CD4-positive, alpha-beta T cell treated with Interleukin-1 beta for 1 hour (primary cell): ENCODE measurements at regions not wholly inside any gene's neighbourhood (a gene's known extent, or its start where the extent isn't known, plus 50 kb on each side); places are given as distances from the start of the nearest gene placed in this dataset.

ENCODE experiments used
- DNase-seq, 2 donors: peaks; one replicate each; pipeline ENCODE4 v3.0.0-alpha.2; 2020 to 2022

DNA sequence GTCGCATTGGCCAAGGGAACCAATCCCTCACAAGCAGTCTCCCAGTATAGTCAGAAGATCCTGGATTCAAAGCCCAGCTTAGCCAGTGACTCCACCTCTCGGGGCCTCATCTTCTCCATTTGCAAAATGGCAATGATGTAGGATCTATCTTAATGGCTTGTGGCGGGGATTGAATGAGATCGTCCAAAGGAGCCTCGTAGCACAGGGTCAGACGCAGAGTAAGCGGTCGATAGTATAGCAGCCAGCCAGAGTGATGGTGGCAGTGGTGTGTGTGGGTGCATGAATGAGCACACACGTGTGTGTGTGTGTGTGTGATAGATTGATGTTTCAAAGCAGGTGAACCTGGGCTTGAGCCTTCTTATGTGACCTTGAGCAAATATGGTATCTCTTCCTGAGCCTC, 79.8 kb upstream of the WNT4 start:
- DNase-seq, result no peak

DNA sequence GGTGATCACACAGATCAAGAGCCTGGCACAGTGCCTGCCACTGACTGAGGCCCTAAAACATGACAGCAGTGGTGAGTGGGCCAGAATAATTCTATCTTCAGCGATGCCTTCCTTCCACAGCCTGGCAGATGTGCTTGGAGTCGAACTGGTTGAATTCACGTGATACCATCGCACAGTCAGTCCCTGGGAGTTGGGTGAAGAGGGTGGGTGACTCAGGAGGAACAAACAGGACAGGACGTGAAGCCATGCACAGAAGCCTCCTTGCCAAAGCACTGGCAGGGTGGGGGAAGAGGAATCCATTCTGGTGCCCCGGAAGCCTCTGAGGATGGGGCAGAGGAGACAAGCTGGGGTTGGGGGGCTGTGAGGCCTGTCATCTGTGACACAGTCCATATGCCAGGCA, 80.3 kb upstream of the WNT4 start:
- DNase-seq, result no peak

DNA sequence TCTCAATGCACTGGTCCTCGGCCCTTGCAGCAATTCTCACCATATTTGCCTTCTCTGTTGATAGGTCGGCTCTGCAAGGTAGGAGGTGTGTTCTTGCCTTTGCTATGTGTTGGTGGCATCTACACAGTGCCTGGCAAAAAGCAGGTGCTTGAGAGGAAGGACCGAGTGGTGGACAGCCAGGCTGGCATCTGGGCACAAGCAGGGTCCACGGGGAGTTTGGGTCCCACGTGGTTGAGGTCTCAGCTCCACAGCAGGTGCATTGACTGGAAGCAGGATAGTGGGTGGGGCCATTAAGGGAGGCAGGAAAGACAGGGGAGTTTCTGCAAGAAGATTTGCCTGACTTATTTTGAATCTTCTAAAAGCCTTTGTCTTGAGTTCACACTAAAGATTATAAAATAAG, 81.2 kb upstream of the WNT4 start:
- no peak for DNase-seq

DNA sequence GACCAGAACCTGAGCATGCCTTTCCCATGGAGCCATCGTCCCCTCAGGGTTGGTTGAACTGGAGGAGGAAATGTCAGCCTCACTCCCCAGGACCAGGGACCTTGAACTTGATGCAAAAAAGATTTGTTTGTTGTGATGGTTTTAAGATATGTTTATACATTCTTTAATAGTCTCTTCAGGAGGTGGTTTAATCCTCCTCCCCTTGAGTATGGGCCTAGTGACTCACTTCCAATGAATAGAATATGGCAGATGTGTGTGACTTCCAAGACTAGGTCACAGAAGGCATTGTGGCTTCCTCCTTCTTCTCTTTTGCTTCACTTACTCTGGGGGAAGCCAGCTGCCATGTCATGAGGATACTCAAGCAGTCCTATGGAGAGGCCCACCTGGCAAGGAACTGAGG, 81.7 kb upstream of the WNT4 start:
- no peak for DNase-seq

DNA sequence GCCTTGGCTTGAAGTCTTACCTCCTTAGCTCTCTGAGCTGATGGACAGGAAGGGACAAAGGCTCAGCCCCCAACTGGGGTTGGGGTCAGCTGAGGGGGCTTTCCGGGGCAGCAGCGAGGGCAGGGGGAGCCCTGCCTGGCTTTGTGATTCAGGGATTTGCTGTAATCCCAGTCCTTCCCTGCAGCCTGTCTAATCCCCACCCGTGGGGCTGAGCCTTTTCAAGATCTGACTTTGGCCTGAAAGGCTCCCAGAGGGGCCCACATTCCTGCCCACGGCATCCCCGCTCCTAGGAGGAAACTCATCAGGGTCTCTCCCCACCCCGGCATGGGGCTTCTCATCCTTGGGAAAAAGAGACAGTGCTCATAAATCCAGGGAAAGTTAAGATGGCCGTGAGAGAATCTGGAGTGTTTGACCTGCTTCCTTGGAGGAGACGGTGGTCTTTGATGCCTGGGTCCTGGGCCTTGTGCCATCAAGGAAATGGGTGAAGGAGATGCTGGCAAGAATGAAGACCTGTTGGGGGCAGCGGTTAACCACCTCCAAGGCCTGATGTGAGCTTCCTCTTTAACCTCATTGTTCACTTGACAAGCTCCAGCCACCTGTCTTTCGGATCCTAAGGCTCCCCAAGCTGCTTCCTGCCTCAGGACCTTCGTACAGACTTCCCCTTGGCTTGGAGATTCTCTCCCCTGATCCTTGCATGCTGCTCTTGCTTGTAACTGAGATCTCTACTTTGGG, 83.1 kb upstream of the WNT4 start:
- no peak for DNase-seq

DNA sequence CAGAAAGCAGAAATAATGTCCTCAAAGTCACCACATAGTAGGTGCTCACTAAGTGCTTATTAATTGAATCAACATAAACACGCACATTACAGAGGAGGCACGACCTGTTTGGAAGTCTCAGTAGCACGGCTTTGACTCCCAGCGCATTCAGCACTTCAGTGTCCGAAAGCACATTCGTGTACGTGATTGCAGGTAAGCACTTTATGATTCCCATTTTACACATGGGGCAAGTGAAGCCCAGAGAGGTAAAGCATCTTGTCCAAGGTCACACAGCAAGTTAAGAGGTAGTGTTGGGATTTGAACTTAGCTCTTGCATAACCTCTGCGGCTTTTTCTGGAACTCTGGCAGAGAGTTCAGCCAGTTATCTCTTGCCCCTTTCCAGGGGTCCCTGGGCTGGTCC, 85.2 kb upstream of the WNT4 start:
- DNase-seq, result no peak

DNA sequence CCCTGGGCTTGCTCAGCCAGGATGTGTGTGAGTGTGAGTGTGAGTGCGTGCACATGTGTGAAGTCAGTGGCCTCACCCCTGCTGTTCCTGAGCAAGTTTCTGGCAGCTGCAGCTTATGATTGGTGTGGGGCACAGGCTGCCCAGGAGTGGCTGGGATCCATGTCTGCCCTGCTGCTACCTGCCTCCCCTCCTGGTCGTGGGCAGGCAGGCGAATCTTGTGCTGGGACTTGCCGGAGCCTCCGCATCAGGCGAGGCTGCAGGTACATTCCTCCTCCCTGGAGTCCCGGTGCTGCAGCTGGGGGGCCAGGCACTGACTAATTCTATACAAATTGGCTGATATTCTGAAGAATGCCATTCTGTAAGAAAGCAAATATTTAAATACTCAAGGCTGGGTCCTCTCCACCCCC, 85.6 kb upstream of the WNT4 start:
- DNase-seq, result no peak

DNA sequence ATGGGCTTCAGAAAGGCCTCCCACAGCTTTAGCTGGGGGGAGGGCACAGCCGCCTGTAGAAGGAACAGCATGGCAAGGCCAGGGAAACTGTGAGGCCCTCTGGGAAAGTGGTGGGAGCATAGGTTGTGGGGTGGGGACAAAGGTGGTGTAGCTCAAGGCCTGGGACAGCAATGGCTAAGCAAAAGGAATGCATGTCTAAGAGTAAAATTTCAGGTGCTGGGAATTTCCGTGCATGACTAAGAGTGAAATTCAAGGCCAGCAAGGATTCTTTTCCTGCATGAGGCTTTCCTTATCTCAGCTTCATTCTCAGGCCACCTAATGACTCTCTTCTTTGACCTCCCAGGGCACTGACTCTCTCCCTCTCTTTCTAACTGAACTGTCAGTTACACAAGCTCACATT, 86.5 kb upstream of the WNT4 start:
- DNase-seq, result no peak

DNA sequence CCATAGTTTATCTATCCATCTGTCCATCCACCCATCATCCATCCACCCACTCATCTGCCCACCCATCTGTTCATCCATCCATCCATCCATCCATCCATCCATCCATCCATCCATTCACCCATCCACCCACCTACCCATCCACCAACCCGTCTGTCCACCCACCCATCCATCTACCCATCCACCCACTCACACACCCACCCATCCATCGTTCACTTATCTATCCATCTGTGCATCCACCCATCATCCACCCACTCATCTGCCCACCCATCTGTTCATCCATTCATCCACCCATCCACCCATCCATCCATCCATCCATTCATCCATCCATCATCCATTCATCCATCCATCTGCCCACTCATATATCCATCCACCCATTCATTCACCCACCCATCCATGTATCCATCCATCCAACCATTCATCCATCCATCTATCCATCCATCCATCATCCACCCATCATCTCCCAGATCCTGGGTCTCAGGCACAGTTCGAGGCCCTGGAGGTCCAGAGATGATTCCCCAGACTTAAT, 88.2 kb upstream of the WNT4 start:
- DNase-seq, result no peak

DNA sequence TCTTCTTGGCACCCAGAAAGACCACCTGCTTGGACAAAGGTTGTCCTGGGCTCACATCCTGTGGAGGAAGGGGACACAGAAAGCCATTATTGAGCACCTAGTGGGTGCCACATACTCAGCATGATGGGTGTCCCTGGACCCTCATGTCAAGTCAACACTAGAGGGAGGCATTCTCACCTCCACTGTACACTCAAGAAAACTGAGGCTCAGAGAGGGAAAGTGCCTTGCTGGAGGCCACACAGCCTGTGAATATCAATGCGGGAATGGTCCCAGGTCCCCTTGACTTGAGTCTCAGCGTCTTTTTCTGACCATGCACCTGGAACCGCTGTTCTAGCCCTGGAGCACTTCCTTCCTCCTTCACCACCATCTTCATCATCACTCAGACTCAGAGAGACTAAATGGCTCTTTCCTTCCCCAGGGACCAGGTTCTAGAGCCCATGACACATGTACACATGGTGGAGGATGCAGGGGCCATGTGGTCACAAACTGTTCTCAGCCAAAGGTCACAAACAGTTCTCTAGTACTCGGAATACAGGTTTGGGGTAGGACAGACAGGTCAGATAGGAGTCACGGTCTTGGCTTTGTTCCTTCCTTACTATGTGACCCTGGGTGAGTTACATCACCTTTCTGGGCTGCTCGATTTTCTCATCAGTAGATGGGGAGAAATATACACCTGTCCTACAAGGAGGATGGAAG, 89.2 kb upstream of the WNT4 start:
- DNase-seq, result no peak

DNA sequence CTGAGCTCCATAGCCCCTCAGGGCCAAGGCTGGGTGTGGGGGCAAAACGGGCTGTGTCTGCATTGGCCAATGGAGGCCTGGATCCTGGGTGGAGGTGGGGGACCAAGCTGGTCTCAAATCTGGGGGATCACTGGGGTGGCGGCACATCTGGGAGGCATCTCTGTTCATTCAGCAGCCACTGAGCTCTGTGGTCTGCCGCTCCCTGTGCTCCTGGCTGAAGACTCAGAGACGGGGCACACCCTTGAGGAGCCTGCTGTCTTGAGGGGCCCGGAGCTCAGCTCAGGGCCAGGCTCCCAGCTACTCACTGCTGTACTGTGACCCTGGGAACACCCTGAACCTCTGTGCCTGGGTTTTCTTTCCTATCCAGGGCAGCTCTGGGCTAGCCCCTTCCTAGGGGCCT, 90.3 kb upstream of the WNT4 start:
- DNase-seq, result no peak

DNA sequence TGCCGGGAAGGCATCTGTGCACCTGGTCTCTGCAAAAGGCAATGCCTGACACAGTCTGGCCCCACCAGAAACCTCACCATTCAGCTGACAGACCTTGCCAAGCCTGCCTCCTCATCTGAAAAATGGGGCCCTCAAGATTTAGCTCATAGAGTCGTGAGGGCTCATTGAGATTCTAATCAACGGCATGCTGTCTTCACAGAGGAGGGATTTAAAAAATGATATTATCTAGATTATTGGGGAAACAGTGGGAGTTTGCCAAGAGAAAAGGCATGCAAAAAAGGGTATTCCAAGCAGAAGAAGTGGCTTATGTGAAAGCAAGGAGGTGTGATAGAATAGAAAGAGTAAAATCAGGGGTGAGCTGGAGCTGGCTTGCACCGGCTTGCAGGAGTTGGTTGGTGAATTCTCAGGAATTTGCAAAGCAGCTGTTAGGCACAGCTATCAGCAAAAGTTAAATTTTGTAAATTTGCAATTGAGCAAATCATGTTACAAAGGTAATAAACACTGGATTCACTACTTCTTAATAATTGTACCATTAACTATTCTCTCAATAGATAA, 91.7 kb upstream of the WNT4 start:
- DNase-seq, result no peak

DNA sequence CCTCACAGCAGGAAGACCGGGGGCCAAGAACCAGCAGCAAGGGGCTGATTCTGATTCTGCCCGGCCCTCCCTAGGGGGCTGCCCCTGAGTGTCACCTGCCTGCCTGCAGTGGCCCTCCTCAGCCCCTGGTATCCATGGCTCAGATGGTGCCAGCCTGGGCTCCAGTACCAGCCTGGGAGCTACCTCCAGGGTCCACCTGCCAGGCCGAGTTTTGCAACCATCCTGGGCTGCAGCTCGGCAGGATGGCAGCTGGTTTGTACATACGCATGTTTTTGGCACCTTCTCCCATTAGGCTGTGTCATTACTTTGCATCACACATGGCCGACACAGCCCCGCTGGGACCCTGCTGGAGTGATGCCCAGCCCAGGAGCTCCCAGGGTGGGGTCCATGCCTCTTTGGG, 93.3 kb upstream of the WNT4 start:
- no peak for DNase-seq

DNA sequence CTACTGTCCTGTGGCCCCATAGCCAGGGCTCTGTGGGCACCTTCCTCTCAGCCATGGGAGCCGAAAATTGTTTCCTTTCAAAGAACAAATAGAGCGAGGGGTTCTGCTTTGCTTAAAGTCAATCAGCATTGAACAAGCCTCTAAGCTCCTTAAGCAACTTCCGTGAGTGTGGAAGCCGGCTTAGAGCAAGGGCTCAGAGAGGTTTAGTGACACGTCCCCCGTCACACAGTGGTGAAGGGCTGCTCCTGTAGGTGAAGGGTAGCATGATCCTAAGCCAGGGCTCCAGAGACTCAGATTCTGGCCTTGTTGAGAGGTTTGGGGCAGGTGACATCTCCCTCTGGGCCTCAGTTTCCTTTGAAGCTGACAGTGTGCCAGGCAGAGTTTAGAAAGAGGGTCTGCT, 94.0 kb upstream of the WNT4 start:
- no peak for DNase-seq

DNA sequence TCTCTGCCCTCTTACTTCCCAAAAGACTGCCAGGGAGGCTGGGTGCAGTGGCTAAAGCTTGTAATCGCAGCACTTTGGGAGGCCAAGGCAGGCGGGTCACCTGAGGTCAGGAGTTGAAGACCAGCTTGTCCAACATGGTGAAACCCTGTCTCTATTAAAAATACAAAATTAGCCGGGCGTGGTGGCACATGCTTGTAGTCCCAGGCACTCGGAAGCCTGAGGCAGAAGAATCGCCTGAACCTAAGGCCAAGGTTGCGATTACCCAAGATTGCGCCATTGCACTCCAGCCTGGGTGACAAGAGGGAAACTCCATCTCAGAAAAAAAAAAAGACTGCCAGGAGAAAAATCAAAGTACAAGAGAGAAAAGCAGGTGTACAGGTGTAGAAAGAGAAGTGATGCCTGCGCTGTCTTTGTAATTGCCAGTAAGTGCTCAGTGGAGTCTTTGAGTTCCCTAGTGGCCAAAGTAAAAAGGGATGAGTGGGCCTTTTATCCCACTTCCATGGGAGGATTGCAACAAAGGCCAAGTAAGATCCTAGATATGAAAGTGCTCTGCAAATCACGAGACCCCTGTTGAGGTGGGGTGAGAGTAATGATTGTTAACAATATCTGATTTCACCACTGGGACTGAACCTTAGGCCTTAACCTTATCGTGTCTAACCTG, 94.7 kb upstream of the WNT4 start:
- no peak for DNase-seq

DNA sequence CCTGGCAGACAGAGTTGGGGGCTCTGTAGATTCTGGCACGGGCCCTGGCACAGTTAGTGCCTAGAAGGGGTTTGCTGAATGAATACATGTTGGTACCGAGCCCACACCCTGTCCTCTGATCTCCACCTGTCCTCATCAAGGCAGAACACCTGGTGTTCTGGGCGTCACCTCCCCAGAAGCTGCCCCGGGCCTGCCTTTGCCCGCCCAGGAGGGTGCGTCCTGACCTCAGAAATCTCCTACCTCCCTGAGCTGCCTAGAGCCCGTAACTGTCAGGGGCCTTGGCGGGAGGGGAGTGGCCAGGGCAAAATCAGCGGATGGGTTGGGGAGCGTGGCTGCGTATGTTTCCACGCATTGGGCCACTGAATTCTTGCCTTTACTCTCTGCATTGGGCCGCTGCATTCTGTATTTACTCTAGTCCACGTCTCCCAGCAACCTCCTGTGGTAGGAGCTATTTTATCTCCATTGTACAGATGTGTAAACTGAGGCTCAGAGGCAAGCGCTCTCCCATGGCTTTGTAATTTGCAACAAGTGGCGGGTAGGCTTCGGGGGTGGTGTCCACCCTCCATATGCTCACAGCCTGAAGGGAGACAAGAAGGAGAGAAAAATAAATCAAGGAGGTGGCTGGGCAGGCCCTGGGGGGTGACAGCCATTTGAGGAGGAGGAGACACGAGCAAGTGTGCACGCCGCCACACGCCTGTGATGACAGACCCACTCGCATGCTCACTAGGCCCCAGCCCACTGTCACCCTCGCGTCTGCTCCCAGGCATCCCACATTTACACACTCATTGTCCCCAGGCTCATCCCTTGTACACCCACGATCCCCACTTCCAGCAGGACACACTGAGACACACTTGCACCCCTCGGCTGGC, 95.7 kb upstream of the WNT4 start:
- DNase-seq, result no peak

DNA sequence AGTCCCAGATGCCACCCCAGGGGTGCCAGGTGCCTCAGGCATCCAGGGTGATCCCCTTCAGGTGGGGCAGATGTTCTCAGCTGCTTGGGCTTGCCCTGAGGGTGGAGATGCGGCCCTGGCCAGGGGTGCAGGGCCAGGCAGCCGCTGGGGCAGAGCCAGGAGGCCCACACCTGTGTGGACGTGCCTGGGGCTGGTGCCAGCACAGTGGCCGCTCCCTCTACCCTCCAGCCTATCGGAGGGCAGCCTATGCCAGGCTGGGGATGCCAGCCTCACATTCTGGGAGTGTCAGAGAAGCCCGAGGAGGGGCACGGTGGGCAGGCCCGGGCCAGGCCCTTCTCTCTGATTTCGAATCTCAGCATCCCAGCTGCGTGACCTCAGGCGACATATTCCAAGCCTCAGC, 96.5 kb upstream of the WNT4 start:
- DNase-seq, result no peak

DNA sequence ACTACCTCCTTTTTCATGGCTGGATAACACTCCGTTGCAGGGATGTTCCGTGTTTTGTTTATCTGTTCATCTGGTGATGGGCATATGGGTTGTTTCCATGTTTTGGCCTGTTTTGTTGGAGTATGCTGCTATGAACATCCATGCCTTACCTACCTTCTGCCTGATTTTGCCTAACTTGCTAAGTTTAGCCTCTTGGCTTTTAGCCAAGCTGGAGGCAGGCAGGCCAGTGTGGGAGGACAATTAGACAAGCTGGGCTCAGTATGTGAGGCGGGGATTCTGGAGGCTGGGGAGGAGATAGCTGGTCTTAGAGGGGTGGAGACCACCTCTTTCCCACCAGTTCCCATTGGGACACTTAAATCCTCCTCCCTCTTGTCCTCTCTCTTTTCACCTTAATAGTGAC, 98.4 kb upstream of the WNT4 start:
- no peak for DNase-seq

DNA sequence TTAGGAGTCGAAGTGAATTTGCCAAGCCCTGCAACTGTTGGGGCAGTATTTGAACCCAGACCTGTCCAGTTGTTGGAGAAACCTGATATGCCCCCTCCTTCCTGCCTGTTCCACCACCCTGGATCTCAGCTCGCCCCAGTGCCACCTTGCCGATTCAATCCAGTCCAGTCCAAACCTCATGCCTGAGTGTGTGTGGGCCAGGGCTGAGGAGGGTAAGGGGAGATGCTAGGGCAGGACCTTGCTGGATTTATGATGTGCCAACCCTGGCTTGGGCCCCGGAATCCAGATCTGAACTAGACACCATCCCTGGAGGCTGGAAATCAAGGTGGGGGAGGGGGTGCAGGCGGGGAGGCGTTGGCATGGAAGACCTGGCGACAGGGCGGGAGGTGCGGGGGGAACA, 98.9 kb upstream of the WNT4 start:
- DNase-seq, result no peak

DNA sequence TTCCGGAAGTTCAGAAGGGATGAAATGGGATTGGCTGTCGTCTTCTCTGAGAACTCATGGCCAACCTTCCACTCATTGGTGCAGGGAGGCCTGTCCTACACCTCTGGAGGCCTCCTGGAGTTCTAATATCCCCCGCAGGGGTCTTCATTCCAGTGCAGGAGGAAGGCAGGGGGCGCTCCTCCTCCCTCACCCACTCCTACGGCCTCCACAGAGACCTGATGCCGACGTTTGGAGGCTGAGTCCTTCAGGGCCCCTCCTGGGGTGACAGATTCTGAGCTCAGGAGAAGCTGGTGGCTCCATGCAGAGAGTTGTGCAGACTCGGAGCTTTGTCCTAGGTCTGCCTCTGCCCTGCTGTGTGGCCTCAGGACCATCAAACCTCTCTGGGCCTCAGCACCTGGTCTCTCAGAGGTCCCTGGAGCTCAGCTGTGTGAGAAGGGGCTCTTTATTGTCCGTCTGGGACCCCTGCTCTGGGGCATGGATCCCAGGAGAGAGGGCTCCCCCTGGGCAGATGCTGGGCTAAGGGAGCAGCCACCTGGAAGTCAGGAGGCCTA, 102.3 kb upstream of the WNT4 start:
- DNase-seq, result no peak

DNA sequence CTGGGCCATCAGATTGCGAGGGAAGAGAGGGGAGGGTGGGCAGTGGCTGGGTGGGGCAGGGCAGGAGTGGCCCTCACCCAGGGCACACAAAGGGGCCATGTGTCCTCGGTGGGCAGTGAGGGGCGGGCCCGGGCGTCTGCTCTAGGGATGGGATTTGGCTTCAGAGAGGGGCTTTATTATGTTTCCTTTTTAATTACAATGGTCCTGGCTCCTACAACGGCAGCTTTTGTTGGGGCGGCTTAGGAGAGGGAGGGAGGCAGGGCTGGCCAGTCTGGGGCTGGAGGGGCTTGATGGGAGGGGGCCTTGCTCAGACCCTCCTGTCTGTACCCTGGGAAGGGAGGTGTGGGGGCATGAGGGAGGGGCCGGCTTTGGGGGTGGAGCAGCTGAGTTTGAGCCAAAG, 102.8 kb upstream of the WNT4 start:
- DNase-seq, result no peak

DNA sequence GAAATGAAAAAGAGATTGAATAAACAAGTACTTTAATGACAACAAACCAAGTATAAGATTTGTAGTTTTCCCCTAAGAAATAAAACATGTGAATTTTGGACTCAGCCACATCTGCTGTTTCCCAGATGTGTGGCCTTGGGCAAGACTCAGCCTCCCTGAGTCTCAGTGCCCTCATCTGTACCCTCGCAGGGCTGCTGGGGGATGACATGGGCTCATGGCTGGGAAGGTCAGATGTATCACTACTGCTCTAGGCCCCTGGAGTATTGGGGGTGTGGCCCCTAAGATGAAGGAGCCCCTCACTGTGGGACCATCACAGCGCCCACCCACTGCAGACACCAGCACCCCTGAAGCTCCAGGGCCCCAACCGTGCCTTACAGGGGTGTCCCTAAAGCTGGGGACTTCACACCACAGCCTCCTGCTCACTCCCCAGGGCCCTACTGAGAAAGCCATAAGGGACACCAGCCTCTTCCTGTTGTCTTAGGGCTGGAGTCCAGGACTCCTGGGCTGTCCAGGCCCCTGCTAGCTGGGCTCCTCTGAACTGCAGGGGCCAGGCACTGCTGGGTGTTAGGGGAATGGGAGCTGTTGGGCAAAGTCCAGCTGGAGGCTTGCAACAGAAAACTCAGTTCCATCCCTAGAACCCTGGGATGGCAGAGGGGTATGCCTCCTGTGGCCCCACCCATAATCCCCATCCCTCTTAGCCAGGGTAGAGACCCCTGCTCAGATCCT, 104.0 kb upstream of the WNT4 start:
- no peak for DNase-seq
